Mesenchymal stem cell (in vitro differentiated cells and primary cell): ENCODE measurements at regions not wholly inside any gene's neighbourhood (a gene's known extent, or its start where the extent isn't known, plus 50 kb on each side); places are given as distances from the start of the nearest gene placed in this dataset.

Source experiments
- DNase-seq: peaks from one replicate; pipeline ENCODE4 v3.0.0-alpha.2; 2013
- H2AFZ ChIP-seq: one replicate; pipeline ENCODE4 v1.6.1; 2013; ENCODE audit warnings: low read depth, mild to moderate bottlenecking, control low read depth, inconsistent platforms, low read length, moderate library complexity
- H2AK5ac ChIP-seq: 2 replicates; pipeline ENCODE4 v1.6.1; 2013; ENCODE audit warnings: low read length, moderate library complexity, mild to moderate bottlenecking, inconsistent platforms; ENCODE audit not compliant: severe bottlenecking
- H2BK120ac ChIP-seq: one replicate; pipeline ENCODE4 v1.6.1; 2013; ENCODE audit warnings: low read depth, mild to moderate bottlenecking, inconsistent platforms, low read length, moderate library complexity
- H2BK12ac ChIP-seq, 2 experiments: one replicate each; pipeline ENCODE4 v1.6.1; 2013; ENCODE audit warnings: inconsistent platforms in 2 of 2, low read length in 2 of 2, mild to moderate bottlenecking in 2 of 2, moderate library complexity in 2 of 2, control low read depth in 1 of 2
- H2BK15ac ChIP-seq: one replicate; pipeline ENCODE4 v1.6.1; 2013; ENCODE audit warnings: mild to moderate bottlenecking, low read depth, inconsistent platforms; ENCODE audit not compliant: poor library complexity, severe bottlenecking
- H2BK5ac ChIP-seq: 2 replicates; pipeline ENCODE4 v1.6.1; 2013; ENCODE audit warnings: low read depth, mild to moderate bottlenecking, low read length, control low read depth, inconsistent platforms; ENCODE audit not compliant: poor library complexity, severe bottlenecking
- H3K14ac ChIP-seq, 2 experiments: one replicate each; pipeline ENCODE4 v1.6.1; 2013; ENCODE audit warnings: inconsistent platforms in 2 of 2, low read length in 2 of 2, control low read depth in 1 of 2, mild to moderate bottlenecking in 1 of 2, moderate library complexity in 1 of 2
- H3K18ac ChIP-seq, 2 experiments: one replicate each; pipeline ENCODE4 v1.6.1; 2013; ENCODE audit warnings: inconsistent platforms in 2 of 2, low read length in 2 of 2, control low read depth in 1 of 2, low read depth in 1 of 2, mild to moderate bottlenecking in 1 of 2
- H3K23ac ChIP-seq, 2 experiments: one replicate each; pipeline ENCODE4 v1.6.1; 2013; ENCODE audit warnings: inconsistent platforms in 2 of 2, low read length in 2 of 2, mild to moderate bottlenecking in 2 of 2, moderate library complexity in 2 of 2, control low read depth in 1 of 2
- H3K27ac ChIP-seq: 2 replicates; pipeline ENCODE4 v1.5.1; 2013; ENCODE audit warnings: mild to moderate bottlenecking, moderate library complexity, low read length, control low read depth, inconsistent platforms; ENCODE audit not compliant: poor library complexity, severe bottlenecking
- H3K27me3 ChIP-seq, 2 experiments: 2 replicates each; pipeline versions ENCODE4 v1.6.1 to v1.7.0; 2013; ENCODE audit warnings: low read length in 2 of 2, mild to moderate bottlenecking in 2 of 2, moderate library complexity in 2 of 2, control low read depth in 1 of 2, inconsistent platforms in 1 of 2; ENCODE audit not compliant: control insufficient read depth in 1 of 2, insufficient read depth in 1 of 2
- H3K36me3 ChIP-seq, 2 experiments: 2 replicates each; pipeline versions ENCODE4 v1.6.1 to v1.7.0; 2013; ENCODE audit warnings: low read length in 2 of 2, control low read depth in 1 of 2, inconsistent platforms in 1 of 2, low read depth in 1 of 2, mild to moderate bottlenecking in 1 of 2; ENCODE audit not compliant: insufficient read depth in 2 of 2, control insufficient read depth in 1 of 2
- H3K4ac ChIP-seq, 2 experiments: one replicate each; pipeline ENCODE4 v1.6.1; 2013; ENCODE audit warnings: inconsistent platforms in 2 of 2, low read length in 2 of 2, mild to moderate bottlenecking in 2 of 2, moderate library complexity in 2 of 2, control low read depth in 1 of 2, low read depth in 1 of 2
- H3K4me1 ChIP-seq: 2 replicates; pipeline ENCODE4 v1.6.1; 2013; ENCODE audit warnings: low read depth, low read length, control low read depth; ENCODE audit not compliant: control insufficient read depth, insufficient read depth
- H3K4me2 ChIP-seq: 2 replicates; pipeline ENCODE4 v1.6.1; 2013; ENCODE audit warnings: low read length, mild to moderate bottlenecking, inconsistent platforms; ENCODE audit not compliant: poor library complexity, severe bottlenecking
- H3K4me3 ChIP-seq, 2 experiments: 2 replicates each; pipeline versions ENCODE4 v1.5.1 to v1.7.0; 2013; ENCODE audit warnings: low read length in 2 of 2, mild to moderate bottlenecking in 2 of 2, control low read depth in 1 of 2, low read depth in 1 of 2; ENCODE audit not compliant: insufficient read depth in 1 of 2
- H3K79me1 ChIP-seq: replicated peaks from 2 replicates; pipeline ENCODE4 v1.6.1; 2013; ENCODE audit warnings: mild to moderate bottlenecking, control low read depth, low read length, inconsistent platforms; ENCODE audit not compliant: poor library complexity, severe bottlenecking
- H3K9ac ChIP-seq: 2 replicates; pipeline ENCODE4 v1.7.0; 2013; ENCODE audit warnings: mild to moderate bottlenecking, low read length, moderate library complexity
- H3K9me3 ChIP-seq: 2 replicates; pipeline ENCODE4 v1.7.0; 2013; ENCODE audit warnings: mild to moderate bottlenecking, low read length; ENCODE audit not compliant: control insufficient read depth
- H4K8ac ChIP-seq: one replicate; pipeline ENCODE4 v1.6.1; 2013; ENCODE audit warnings: inconsistent platforms, mild to moderate bottlenecking, low read length, moderate library complexity
- H4K91ac ChIP-seq: one replicate; pipeline ENCODE4 v1.6.1; 2013; ENCODE audit warnings: mild to moderate bottlenecking, low read length, inconsistent platforms
- WGBS: methylation state at CpG from one replicate; pipeline ENCODE4 v1.1.7; 2013; ENCODE audit warnings: mixed read lengths; 5-methylcytosine and 5-hydroxymethylcytosine counted together

DNA sequence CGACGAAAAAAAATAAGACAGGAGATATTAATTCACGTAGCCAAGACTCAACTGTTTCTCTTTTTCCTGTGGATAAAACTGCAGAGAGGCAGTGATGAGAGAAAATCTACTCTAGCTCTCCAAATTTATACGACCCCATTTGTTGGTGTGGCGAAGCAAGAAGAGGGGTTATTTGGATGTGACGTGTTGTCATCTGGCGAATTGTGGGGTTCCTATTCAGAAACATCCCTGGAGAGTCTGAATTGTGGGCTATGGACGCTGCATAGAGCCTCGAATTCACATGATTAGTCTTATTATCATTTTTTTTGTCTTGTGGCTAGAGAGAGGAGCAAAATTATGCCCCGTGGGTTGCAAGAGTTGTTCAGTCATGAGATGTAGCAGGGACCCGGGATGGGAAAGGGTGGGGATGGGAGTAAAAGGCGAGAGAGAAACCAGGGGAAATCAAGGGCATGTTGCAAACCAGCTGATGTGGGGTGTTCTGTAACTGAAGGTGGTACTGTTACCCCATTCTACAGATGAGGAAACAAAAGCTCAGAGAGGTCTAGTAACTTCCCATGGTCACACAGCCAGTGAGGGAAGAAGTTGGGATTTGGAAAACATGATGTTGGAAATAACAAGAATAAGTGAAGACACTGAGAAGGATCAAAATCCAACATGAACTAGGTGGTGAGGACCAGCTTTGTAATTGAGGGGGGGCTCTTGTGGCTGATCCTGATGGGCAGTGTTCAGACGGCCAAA, 69.2 kb upstream of the SFMBT2 start:
- Histone ChIP-seq H4K8ac (no peak overlapping the region), H2AFZ (no peak overlapping the region), H3K9me3 (no peaks in the 10 kb centered on the region), H2BK15ac (no peak overlapping the region), H3K27ac (no peak overlapping the region), H3K4me3 (no peak overlapping the region), H4K91ac (no peak overlapping the region), H3K79me1 (no peaks in the 10 kb centered on the region), H2AK5ac (no peak overlapping the region), H3K4ac (no peak overlapping the region), H2BK120ac (no peak overlapping the region), H3K23ac (no peak overlapping the region), H3K4me1 (no peaks in the 10 kb centered on the region), H3K36me3 (no peaks in the 10 kb centered on the region), H2BK12ac (no peak overlapping the region), H3K18ac (no peak overlapping the region), H2BK5ac (no peak overlapping the region), H3K9ac (no peak overlapping the region), H3K4me2 (no peak overlapping the region), H3K14ac (no peak overlapping the region), H3K27me3 (peaks cover 0 to 37% of the 10 kb centered on the region in 2 experiments)
- 93% methylated on average over 12 of the region's 13 CpGs for WGBS
- DNase-seq: no peak

DNA sequence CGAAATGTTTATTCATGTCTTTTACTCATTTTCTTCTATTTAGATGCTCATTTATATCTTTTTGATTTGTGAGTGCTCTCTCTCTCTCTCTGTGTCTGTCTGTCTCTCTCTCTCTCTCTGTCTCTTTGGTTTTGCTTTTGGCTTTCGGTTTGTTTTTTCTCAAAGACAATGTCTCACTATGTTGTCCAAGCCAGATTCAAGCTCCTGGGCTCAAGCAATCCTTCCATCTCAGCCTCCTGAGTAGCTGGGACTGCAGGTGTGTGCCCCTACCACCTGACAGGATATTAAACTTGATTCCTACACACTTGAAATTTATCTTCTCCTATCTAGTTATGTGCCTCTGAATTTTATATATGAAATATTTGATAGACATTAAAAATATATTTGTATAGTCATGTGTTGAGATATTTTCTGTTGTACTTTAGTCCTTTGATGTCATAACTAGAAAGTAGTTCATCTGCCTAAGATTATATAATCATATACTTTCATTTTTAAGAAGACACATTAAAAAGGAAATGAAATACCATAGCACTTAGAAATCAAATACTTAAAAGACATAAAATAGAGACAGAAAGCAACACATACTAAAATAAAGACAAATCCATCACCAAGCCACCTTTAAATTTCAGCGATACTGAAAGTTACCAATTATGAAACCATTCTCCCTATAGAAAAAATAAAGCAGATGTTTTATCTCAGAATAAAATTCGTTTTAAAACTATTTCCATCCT, 68.1 kb upstream of the SFMBT2 start:
- WGBS: 83% methylated on average over 4 of the region's 4 CpGs
- H3K9me3 ChIP-seq: no peaks in the 10 kb centered on the region
- H3K23ac ChIP-seq: no peak overlapping the region
- peaks cover 0 to 30% of the 10 kb centered on the region in 2 experiments for H3K27me3 ChIP-seq
- no peak for DNase-seq
- H2AFZ ChIP-seq: no peak overlapping the region
- H2BK12ac ChIP-seq: no peak overlapping the region
- H4K91ac ChIP-seq: no peak overlapping the region
- no peak overlapping the region for H2AK5ac ChIP-seq
- H2BK5ac ChIP-seq: no peak overlapping the region
- no peak overlapping the region for H2BK120ac ChIP-seq
- no peak overlapping the region for H3K9ac ChIP-seq
- H3K4me2 ChIP-seq: no peak overlapping the region
- no peak overlapping the region for H4K8ac ChIP-seq
- no peaks in the 10 kb centered on the region for H3K4me1 ChIP-seq
- no peak overlapping the region for H2BK15ac ChIP-seq
- no peaks in the 10 kb centered on the region for H3K79me1 ChIP-seq
- no peak overlapping the region for H3K18ac ChIP-seq
- no peak overlapping the region for H3K4me3 ChIP-seq
- no peaks in the 10 kb centered on the region for H3K36me3 ChIP-seq
- no peak overlapping the region for H3K4ac ChIP-seq
- H3K14ac ChIP-seq: no peak overlapping the region
- H3K27ac ChIP-seq: no peak overlapping the region

DNA sequence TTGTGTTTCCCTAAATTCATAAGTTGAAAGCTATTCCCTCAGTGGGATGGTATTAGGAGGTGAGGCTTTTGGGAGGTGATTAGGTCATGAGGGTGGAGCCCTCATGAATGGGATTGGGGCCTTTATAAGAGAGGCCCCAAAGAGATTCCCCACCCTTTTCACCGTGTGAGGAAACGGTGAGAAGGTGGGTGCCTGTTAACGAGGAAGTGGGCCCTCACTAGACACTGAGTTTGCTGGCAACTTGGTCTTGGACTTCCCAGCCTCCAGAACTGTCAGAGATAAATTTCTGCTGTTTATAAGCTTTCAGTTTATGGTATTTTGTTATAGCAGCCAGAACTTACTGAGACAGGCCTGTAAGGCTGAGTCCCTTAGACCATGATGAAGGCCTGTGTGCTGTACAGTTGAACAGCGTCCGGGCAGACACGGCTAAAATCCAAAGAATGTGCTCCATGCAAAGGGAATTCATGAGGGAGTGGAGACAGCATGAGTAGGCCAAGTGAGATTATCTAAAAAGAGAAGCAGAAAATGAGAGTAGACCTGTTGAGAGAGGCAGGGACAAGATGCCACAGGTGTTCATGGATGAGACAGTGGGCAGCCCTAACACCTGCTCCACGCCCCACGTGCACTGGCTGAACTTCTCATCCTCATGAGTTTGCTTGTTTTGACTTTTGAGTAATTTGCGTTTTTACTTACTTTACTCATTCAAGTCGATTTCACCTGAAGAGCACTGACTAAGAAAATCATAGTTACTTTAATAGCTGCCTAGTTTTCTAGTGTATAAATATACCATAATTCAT, 66.9 kb upstream of the SFMBT2 start:
- no peak overlapping the region for H3K4me2 ChIP-seq
- H3K4ac ChIP-seq: no peak overlapping the region
- no peak overlapping the region for H3K27ac ChIP-seq
- no peak overlapping the region for H2BK12ac ChIP-seq
- no peak overlapping the region for H3K4me3 ChIP-seq
- H3K9ac ChIP-seq: no peak overlapping the region
- H2AFZ ChIP-seq: no peak overlapping the region
- H2BK15ac ChIP-seq: no peak overlapping the region
- H4K8ac ChIP-seq: no peak overlapping the region
- H3K4me1 ChIP-seq: no peaks in the 10 kb centered on the region
- no peak overlapping the region for H4K91ac ChIP-seq
- H3K79me1 ChIP-seq: no peaks in the 10 kb centered on the region
- no peak overlapping the region for H3K18ac ChIP-seq
- H2AK5ac ChIP-seq: no peak overlapping the region
- H3K9me3 ChIP-seq: no peaks in the 10 kb centered on the region
- H3K27me3 ChIP-seq: peaks cover 0 to 21% of the 10 kb centered on the region in 2 experiments
- 95% methylated on average over 9 of the region's 10 CpGs for WGBS
- no peak overlapping the region for H3K23ac ChIP-seq
- H3K14ac ChIP-seq: no peak overlapping the region
- DNase-seq: no peak
- no peaks in the 10 kb centered on the region for H3K36me3 ChIP-seq
- H2BK5ac ChIP-seq: no peak overlapping the region
- H2BK120ac ChIP-seq: no peak overlapping the region

DNA sequence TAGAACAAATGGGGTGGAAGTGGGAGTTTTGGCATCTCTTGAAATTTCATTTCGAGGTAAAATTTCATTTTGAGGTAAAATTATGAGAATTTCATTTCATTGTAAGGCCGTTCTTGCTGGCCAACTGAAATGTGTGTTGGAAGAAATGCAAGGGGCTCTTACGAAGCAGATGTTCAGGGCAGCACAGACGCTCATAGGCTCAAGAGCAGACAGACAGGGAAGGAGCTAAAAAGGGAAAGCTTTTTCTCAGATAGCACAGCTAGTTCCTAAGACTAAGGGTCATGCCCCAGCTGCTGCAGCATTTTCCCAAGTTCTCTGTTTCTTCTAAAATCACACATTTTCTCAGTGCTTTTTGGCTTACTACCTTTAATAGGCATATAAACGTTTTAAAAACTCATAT, 65.1 kb upstream of the SFMBT2 start:
- peaks cover 0 to 15% of the 10 kb centered on the region in 2 experiments for H3K27me3 ChIP-seq
- H2BK15ac ChIP-seq: no peak overlapping the region
- no peak overlapping the region for H4K8ac ChIP-seq
- no peak overlapping the region for H2BK12ac ChIP-seq
- no peak overlapping the region for H3K14ac ChIP-seq
- no peak overlapping the region for H4K91ac ChIP-seq
- no peaks in the 10 kb centered on the region for H3K36me3 ChIP-seq
- no peak overlapping the region for H3K27ac ChIP-seq
- H2AK5ac ChIP-seq: no peak overlapping the region
- H3K4me3 ChIP-seq: no peak overlapping the region
- 48% methylated on average over 5 of the region's 5 CpGs for WGBS
- no peak overlapping the region for H2BK120ac ChIP-seq
- H3K4me2 ChIP-seq: no peak overlapping the region
- no peak for DNase-seq
- no peaks in the 10 kb centered on the region for H3K9me3 ChIP-seq
- no peaks in the 10 kb centered on the region for H3K79me1 ChIP-seq
- H3K18ac ChIP-seq: no peak overlapping the region
- no peak overlapping the region for H2BK5ac ChIP-seq
- no peak overlapping the region for H3K9ac ChIP-seq
- no peaks in the 10 kb centered on the region for H3K4me1 ChIP-seq
- H2AFZ ChIP-seq: no peak overlapping the region
- no peak overlapping the region for H3K23ac ChIP-seq
- H3K4ac ChIP-seq: no peak overlapping the region
